ENCODE measurements at regions not wholly inside any gene's neighbourhood (a gene's known extent, or its start where the extent isn't known, plus 50 kb on each side); places are given as distances from the start of the nearest gene placed in this dataset.

- no CpG with 5 or more reads among the region's 1 CpG for WGBS (ENCODE audit: extremely low coverage, insufficient coverage, insufficient read length)
- Histone ChIP-seq H3K36me3 (ENCODE audit: control insufficient read depth in 1 of 2, insufficient read depth in 2 of 2, low read length in 2 of 2) (no peaks in the 10 kb centered on the region), H2BK5ac (ENCODE audit: low read depth, low read length, poor library complexity) (no peak overlapping the region), H3K4me2 (ENCODE audit: low read length) (no peak overlapping the region), H3K18ac (ENCODE audit: low read length) (no peak overlapping the region), H3K4me3 (ENCODE audit: low read depth, low read length) (no peak overlapping the region), H2AK5ac (ENCODE audit: low read length) (no peak overlapping the region), H2BK120ac (ENCODE audit: insufficient read depth, low read length, poor library complexity) (no peak overlapping the region), H4K8ac (ENCODE audit: low read depth, low read length) (no peak overlapping the region), H3K9ac (ENCODE audit: low read length) (no peak overlapping the region), H2AFZ (ENCODE audit: insufficient read depth, low read length, poor library complexity) (no peak overlapping the region), H3K23ac (ENCODE audit: low read length) (no peak overlapping the region), H3K14ac (ENCODE audit: low read length) (no peak overlapping the region), H3K9me3 (ENCODE audit: insufficient read depth, low read depth, low read length) (no peaks in the 10 kb centered on the region), H3K79me2 (ENCODE audit: control insufficient read depth, insufficient read depth, low read length, poor library complexity) (no peaks in the 10 kb centered on the region), H3K79me1 (ENCODE audit: low read length) (no peaks in the 10 kb centered on the region), H3K27me3 (ENCODE audit: insufficient read depth, low read length) (no peaks in the 10 kb centered on the region), H3K27ac (ENCODE audit: low read depth, low read length) (no peak overlapping the region), H4K12ac (ENCODE audit: low read depth, low read length) (no peak overlapping the region), H3K4ac (ENCODE audit: low read depth, low read length) (no peak overlapping the region), H4K91ac (ENCODE audit: low read depth, low read length) (no peak overlapping the region), H2BK12ac (ENCODE audit: low read length) (no peak overlapping the region), H3K4me1 (ENCODE audit: control insufficient read depth in 1 of 2, insufficient read depth in 2 of 2, low read length in 2 of 2) (no peaks in the 10 kb centered on the region)
- DNase-seq = no peak
Measured at GRCh38 chr17:71107136-71107535, 937.8 kb downstream of the KCNJ2 start.

GRCh38 chr17:71109697-71110096 is 940.4 kb downstream of the KCNJ2 start:
- Histone ChIP-seq H3K18ac (ENCODE audit: low read length) (no peak overlapping the region), H3K9ac (ENCODE audit: low read length) (no peak overlapping the region), H3K9me3 (ENCODE audit: insufficient read depth, low read depth, low read length) (no peaks in the 10 kb centered on the region), H3K79me1 (ENCODE audit: low read length) (no peaks in the 10 kb centered on the region), H2BK12ac (ENCODE audit: low read length) (no peak overlapping the region), H3K4ac (ENCODE audit: low read depth, low read length) (no peak overlapping the region), H3K4me3 (ENCODE audit: low read depth, low read length) (no peak overlapping the region), H3K4me2 (ENCODE audit: low read length) (no peak overlapping the region), H2BK5ac (ENCODE audit: low read depth, low read length, poor library complexity) (no peak overlapping the region), H2BK120ac (ENCODE audit: insufficient read depth, low read length, poor library complexity) (no peak overlapping the region), H2AFZ (ENCODE audit: insufficient read depth, low read length, poor library complexity) (no peak overlapping the region), H3K14ac (ENCODE audit: low read length) (no peak overlapping the region), H4K12ac (ENCODE audit: low read depth, low read length) (no peak overlapping the region), H3K27me3 (ENCODE audit: insufficient read depth, low read length) (no peaks in the 10 kb centered on the region), H4K8ac (ENCODE audit: low read depth, low read length) (no peak overlapping the region), H3K4me1 (ENCODE audit: control insufficient read depth in 1 of 2, insufficient read depth in 2 of 2, low read length in 2 of 2) (no peaks in the 10 kb centered on the region), H3K27ac (ENCODE audit: low read depth, low read length) (no peak overlapping the region), H3K79me2 (ENCODE audit: control insufficient read depth, insufficient read depth, low read length, poor library complexity) (no peaks in the 10 kb centered on the region), H3K23ac (ENCODE audit: low read length) (no peak overlapping the region), H4K91ac (ENCODE audit: low read depth, low read length) (no peak overlapping the region), H3K36me3 (ENCODE audit: control insufficient read depth in 1 of 2, insufficient read depth in 2 of 2, low read length in 2 of 2) (no peaks in the 10 kb centered on the region), H2AK5ac (ENCODE audit: low read length) (no peak overlapping the region)
- no peak for DNase-seq
- WGBS (ENCODE audit: extremely low coverage, insufficient coverage, insufficient read length) = no CpG with 5 or more reads among the region's 3 CpGs

GRCh38 chr17:71110326-71110725 is 941.0 kb downstream of the KCNJ2 start:
- Histone ChIP-seq H2BK12ac (ENCODE audit: low read length) (no peak overlapping the region), H4K8ac (ENCODE audit: low read depth, low read length) (no peak overlapping the region), H2BK120ac (ENCODE audit: insufficient read depth, low read length, poor library complexity) (no peak overlapping the region), H3K79me2 (ENCODE audit: control insufficient read depth, insufficient read depth, low read length, poor library complexity) (no peaks in the 10 kb centered on the region), H2BK5ac (ENCODE audit: low read depth, low read length, poor library complexity) (no peak overlapping the region), H3K14ac (ENCODE audit: low read length) (no peak overlapping the region), H3K4me1 (ENCODE audit: control insufficient read depth in 1 of 2, insufficient read depth in 2 of 2, low read length in 2 of 2) (no peaks in the 10 kb centered on the region), H4K12ac (ENCODE audit: low read depth, low read length) (no peak overlapping the region), H4K91ac (ENCODE audit: low read depth, low read length) (no peak overlapping the region), H3K36me3 (ENCODE audit: control insufficient read depth in 1 of 2, insufficient read depth in 2 of 2, low read length in 2 of 2) (no peaks in the 10 kb centered on the region), H3K4ac (ENCODE audit: low read depth, low read length) (no peak overlapping the region), H2AFZ (ENCODE audit: insufficient read depth, low read length, poor library complexity) (no peak overlapping the region), H3K27me3 (ENCODE audit: insufficient read depth, low read length) (no peaks in the 10 kb centered on the region), H3K4me3 (ENCODE audit: low read depth, low read length) (no peak overlapping the region), H3K18ac (ENCODE audit: low read length) (no peak overlapping the region), H3K9me3 (ENCODE audit: insufficient read depth, low read depth, low read length) (no peaks in the 10 kb centered on the region), H2AK5ac (ENCODE audit: low read length) (no peak overlapping the region), H3K27ac (ENCODE audit: low read depth, low read length) (no peak overlapping the region), H3K23ac (ENCODE audit: low read length) (no peak overlapping the region), H3K9ac (ENCODE audit: low read length) (no peak overlapping the region), H3K79me1 (ENCODE audit: low read length) (no peaks in the 10 kb centered on the region), H3K4me2 (ENCODE audit: low read length) (no peak overlapping the region)
- peak in 1 of 2 donors; percentile 19 for DNase-seq
- WGBS (ENCODE audit: extremely low coverage, insufficient coverage, insufficient read length) = no CpG with 5 or more reads among the region's 3 CpGs

GRCh38 chr17:71111460-71111859 is 942.1 kb downstream of the KCNJ2 start:
- H3K9me3 ChIP-seq (ENCODE audit: insufficient read depth, low read depth, low read length) = no peaks in the 10 kb centered on the region
- H3K4me2 ChIP-seq (ENCODE audit: low read length) = no peak overlapping the region
- H3K79me2 ChIP-seq (ENCODE audit: control insufficient read depth, insufficient read depth, low read length, poor library complexity) = no peaks in the 10 kb centered on the region
- H3K4me3 ChIP-seq (ENCODE audit: low read depth, low read length) = no peak overlapping the region
- no peak overlapping the region for H3K27ac ChIP-seq (ENCODE audit: low read depth, low read length)
- no peak overlapping the region for H4K12ac ChIP-seq (ENCODE audit: low read depth, low read length)
- H4K8ac ChIP-seq (ENCODE audit: low read depth, low read length) = no peak overlapping the region
- H2AK5ac ChIP-seq (ENCODE audit: low read length) = no peak overlapping the region
- no CpG with 5 or more reads among the region's 2 CpGs for WGBS (ENCODE audit: extremely low coverage, insufficient coverage, insufficient read length)
- H3K36me3 ChIP-seq (ENCODE audit: control insufficient read depth in 1 of 2, insufficient read depth in 2 of 2, low read length in 2 of 2) = no peaks in the 10 kb centered on the region
- no peaks in the 10 kb centered on the region for H3K4me1 ChIP-seq (ENCODE audit: control insufficient read depth in 1 of 2, insufficient read depth in 2 of 2, low read length in 2 of 2)
- H3K18ac ChIP-seq (ENCODE audit: low read length) = no peak overlapping the region
- no peak overlapping the region for H2AFZ ChIP-seq (ENCODE audit: insufficient read depth, low read length, poor library complexity)
- H3K4ac ChIP-seq (ENCODE audit: low read depth, low read length) = no peak overlapping the region
- no peaks in the 10 kb centered on the region for H3K27me3 ChIP-seq (ENCODE audit: insufficient read depth, low read length)
- no peak overlapping the region for H3K9ac ChIP-seq (ENCODE audit: low read length)
- H3K79me1 ChIP-seq (ENCODE audit: low read length) = no peaks in the 10 kb centered on the region
- H2BK12ac ChIP-seq (ENCODE audit: low read length) = no peak overlapping the region
- H3K23ac ChIP-seq (ENCODE audit: low read length) = no peak overlapping the region
- no peak overlapping the region for H2BK5ac ChIP-seq (ENCODE audit: low read depth, low read length, poor library complexity)
- no peak overlapping the region for H2BK120ac ChIP-seq (ENCODE audit: insufficient read depth, low read length, poor library complexity)
- H3K14ac ChIP-seq (ENCODE audit: low read length) = no peak overlapping the region
- no peak for DNase-seq
- H4K91ac ChIP-seq (ENCODE audit: low read depth, low read length) = no peak overlapping the region
